ENCODE measurements at regions not wholly inside any gene's neighbourhood (a gene's known extent, or its start where the extent isn't known, plus 50 kb on each side); places are given as distances from the start of the nearest gene placed in this dataset.

GRCh38 chr7:42380401-42380800 is 143.4 kb upstream of the GLI3 start:
- no peak for DNase-seq (ENCODE audit: low spot score, unreplicated experiment)
- peaks cover 4% of the 10 kb centered on the region for H3K9me3 Mint-ChIP-seq (ENCODE audit: low read depth)
- H3K4me1 Mint-ChIP-seq (ENCODE audit: low read depth), result peaks cover 7% of the 10 kb centered on the region
- no peak overlapping the region for H3K27ac Mint-ChIP-seq
- H3K36me3 Mint-ChIP-seq (ENCODE audit: insufficient read depth), result no peaks in the 10 kb centered on the region
- no peak overlapping the region for H3K4me3 Mint-ChIP-seq (ENCODE audit: low read depth)
- no peaks in the 10 kb centered on the region for H3K27me3 Mint-ChIP-seq
- TF ChIP-seq, protein P1, sequence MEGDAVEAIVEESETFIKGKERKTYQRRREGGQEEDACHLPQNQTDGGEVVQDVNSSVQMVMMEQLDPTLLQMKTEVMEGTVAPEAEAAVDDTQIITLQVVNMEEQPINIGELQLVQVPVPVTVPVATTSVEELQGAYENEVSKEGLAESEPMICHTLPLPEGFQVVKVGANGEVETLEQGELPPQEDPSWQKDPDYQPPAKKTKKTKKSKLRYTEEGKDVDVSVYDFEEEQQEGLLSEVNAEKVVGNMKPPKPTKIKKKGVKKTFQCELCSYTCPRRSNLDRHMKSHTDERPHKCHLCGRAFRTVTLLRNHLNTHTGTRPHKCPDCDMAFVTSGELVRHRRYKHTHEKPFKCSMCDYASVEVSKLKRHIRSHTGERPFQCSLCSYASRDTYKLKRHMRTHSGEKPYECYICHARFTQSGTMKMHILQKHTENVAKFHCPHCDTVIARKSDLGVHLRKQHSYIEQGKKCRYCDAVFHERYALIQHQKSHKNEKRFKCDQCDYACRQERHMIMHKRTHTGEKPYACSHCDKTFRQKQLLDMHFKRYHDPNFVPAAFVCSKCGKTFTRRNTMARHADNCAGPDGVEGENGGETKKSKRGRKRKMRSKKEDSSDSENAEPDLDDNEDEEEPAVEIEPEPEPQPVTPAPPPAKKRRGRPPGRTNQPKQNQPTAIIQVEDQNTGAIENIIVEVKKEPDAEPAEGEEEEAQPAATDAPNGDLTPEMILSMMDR (IDR thresholded peaks at IDR 0.05; ENCODE audit: unreplicated experiment), result no peak

DNA sequence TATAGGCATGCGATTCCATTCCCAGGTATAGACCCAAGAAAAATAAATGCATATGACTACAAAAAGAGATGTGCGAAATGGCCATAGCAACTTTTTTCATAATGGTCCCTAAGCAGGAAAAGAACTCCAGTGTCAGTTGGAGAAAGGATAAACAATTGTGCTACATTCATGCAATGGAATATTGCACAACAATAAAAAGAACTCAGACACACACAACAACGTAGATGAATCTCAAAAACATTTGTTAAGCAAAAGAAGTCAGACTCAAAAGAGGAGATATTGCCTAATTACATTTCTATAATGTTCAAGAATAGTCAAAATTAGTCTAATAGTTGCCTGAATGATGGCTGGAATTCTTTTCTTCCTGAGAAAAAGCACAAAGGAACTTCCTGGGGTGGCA is 141.1 kb upstream of the GLI3 start:
- no peak for DNase-seq (ENCODE audit: low spot score, unreplicated experiment)
- Mint-ChIP-seq H3K27ac (no peak overlapping the region), H3K27me3 (no peaks in the 10 kb centered on the region), H3K9me3 (ENCODE audit: low read depth) (peaks cover 7% of the 10 kb centered on the region), H3K36me3 (ENCODE audit: insufficient read depth) (no peaks in the 10 kb centered on the region), H3K4me1 (ENCODE audit: low read depth) (peaks cover 7% of the 10 kb centered on the region), H3K4me3 (ENCODE audit: low read depth) (no peak overlapping the region)
- TF ChIP-seq, protein P1 (IDR thresholded peaks at IDR 0.05; ENCODE audit: unreplicated experiment), result no peak

DNA sequence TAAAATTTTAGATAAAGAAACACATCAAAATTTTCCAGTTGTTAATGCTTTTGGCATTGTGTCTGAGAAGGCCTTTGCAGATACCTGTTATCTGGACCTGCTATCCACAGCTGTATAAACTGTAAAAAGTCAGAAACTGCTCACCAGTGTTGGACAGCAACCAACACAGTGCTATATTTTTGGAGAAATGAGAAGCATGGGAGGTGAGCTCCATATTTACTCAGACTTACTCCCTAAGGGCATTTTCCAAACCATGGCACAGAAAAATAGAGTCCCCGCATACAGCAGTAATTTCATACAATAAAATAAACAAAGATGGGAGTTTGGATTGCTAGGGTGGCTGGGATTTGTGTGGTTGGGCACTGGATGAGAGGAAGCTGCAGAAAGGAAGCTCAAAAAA is 136.3 kb upstream of the GLI3 start:
- Mint-ChIP-seq H3K27ac (no peak overlapping the region), H3K4me1 (ENCODE audit: low read depth) (no peaks in the 10 kb centered on the region), H3K4me3 (ENCODE audit: low read depth) (no peak overlapping the region), H3K36me3 (ENCODE audit: insufficient read depth) (no peaks in the 10 kb centered on the region), H3K27me3 (no peaks in the 10 kb centered on the region), H3K9me3 (ENCODE audit: low read depth) (peaks cover 14% of the 10 kb centered on the region)
- TF ChIP-seq, protein P1 (IDR thresholded peaks at IDR 0.05; ENCODE audit: unreplicated experiment), result no peak
- DNase-seq (ENCODE audit: low spot score, unreplicated experiment), result no peak

GRCh38 chr7:42372479-42372878 is 135.5 kb upstream of the GLI3 start:
- H3K4me1 Mint-ChIP-seq (ENCODE audit: low read depth), result no peaks in the 10 kb centered on the region
- DNase-seq (ENCODE audit: low spot score, unreplicated experiment), result no peak
- H3K27me3 Mint-ChIP-seq, result no peaks in the 10 kb centered on the region
- TF ChIP-seq, protein P1 (IDR thresholded peaks at IDR 0.05; ENCODE audit: unreplicated experiment), result no peak
- H3K36me3 Mint-ChIP-seq (ENCODE audit: insufficient read depth), result no peaks in the 10 kb centered on the region
- no peak overlapping the region for H3K4me3 Mint-ChIP-seq (ENCODE audit: low read depth)
- H3K27ac Mint-ChIP-seq, result no peak overlapping the region
- H3K9me3 Mint-ChIP-seq (ENCODE audit: low read depth), result peaks cover 20% of the 10 kb centered on the region

GRCh38 chr7:42359946-42360345 is 122.9 kb upstream of the GLI3 start:
- no peaks in the 10 kb centered on the region for H3K36me3 Mint-ChIP-seq (ENCODE audit: insufficient read depth)
- H3K9me3 Mint-ChIP-seq (ENCODE audit: low read depth), result peaks cover 5% of the 10 kb centered on the region
- no peak overlapping the region for H3K4me3 Mint-ChIP-seq (ENCODE audit: low read depth)
- no peaks in the 10 kb centered on the region for H3K27me3 Mint-ChIP-seq
- no peak for DNase-seq (ENCODE audit: low spot score, unreplicated experiment)
- no peaks in the 10 kb centered on the region for H3K4me1 Mint-ChIP-seq (ENCODE audit: low read depth)
- TF ChIP-seq, protein P1 (IDR thresholded peaks at IDR 0.05; ENCODE audit: unreplicated experiment), result no peak
- H3K27ac Mint-ChIP-seq, result no peak overlapping the region
